ENCODE measurements at regions not wholly inside any gene's neighbourhood (a gene's known extent, or its start where the extent isn't known, plus 50 kb on each side); places are given as distances from the start of the nearest gene placed in this dataset.

- no peak for DNase-seq
Observed at GRCh38 chr22:49583341-49583740, 244.3 kb downstream of the BRD1 start.

- no peak for DNase-seq
Observed at GRCh38 chr22:49582678-49583077, 245.0 kb downstream of the BRD1 start.

DNA sequence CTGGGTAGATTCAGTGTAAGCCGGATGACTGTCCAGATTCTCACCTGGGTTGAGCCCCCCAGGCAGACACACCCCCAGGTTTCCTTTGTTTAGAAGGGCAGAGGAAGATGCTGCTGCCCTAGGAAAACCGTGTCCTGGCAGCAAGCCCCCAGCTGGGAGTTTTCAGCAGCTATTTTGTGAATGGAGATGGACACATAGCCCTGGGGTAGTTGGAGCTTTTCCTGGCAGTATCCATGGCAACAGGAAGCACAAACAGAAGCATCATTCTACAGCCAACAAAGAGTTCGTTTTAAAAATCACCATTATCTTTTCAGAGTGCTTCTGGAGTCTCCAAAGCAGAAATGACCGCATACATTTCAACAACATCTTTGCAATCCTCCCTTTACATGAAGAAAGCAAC lies 245.5 kb downstream of the BRD1 start:
- DNase-seq, result no peak

- DNase-seq, result no peak
Observed at GRCh38 chr22:49580024-49580423, 247.6 kb downstream of the BRD1 start.

- DNase-seq, result no peak
Observed at GRCh38 chr22:49577168-49578060, 250.3 kb downstream of the BRD1 start.

DNA sequence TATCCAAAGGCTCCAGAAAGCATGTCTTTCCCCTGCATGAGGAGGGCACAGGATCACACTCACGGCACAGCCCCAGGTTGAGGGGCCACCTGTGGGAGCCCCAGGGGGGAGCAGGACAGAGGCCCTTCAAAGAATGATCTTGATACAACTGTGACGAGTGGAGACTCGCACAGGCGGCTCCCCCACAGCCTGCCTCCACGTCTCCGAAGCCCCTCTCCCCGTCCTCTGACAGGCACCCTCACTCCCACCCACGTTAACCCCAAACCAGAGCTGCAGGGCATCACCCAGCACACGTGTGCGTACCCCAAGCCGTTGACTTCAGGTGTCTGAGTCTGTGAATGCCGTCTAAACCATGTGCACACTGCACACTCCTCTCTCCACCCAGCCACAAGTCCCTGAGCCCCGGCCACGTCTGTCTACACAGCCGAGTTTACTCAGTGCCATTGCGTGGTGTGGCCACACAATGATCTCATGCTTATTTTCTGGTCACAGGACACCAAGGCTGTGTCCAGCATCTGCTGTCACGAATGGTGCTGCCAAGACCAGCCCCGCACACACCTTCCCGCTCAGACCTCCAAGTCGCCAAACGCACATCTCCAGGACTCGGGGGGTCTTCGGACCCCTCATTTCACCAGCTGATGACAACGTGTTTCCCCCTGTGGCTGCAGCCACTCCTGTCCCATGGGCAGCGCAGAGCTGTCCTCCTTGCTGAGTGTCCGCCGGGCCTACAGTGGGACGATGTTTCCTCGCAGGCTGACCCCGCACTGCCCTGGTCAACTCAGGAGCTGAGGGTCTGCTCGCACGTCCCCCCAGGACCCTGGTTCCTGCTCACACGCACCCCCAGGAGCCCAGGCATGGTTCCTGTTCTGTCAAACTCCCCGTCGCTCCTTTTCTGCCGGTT lies 251.2 kb downstream of the BRD1 start:
- no peak for DNase-seq

DNA sequence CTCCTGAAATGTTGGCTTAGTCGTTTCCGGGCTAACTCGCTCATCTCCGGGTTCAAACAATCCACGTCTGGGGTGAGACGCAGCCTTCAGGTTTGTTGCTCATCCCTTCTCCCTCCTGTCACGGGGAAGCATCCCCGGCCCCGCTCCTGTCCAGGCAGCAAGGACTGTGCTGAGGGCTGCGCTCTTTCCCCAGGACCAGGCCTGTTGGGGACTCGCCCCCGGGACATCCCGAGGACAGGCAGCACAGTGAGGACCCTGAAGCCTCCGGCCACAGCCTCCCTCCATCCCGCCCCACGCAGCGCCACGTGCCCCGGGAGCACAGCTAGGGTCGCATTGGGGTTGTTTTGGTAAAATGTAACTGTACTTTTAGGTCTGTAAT lies 252.0 kb downstream of the BRD1 start:
- no peak for DNase-seq

GRCh38 chr22:49574881-49575702 lies 252.6 kb downstream of the BRD1 start:
- no peak for DNase-seq

GRCh38 chr22:49574205-49574880 lies 253.3 kb downstream of the BRD1 start:
- DNase-seq, result no peak

- no peak for DNase-seq
Observed at GRCh38 chr22:49573109-49573765, 254.4 kb downstream of the BRD1 start.

DNA sequence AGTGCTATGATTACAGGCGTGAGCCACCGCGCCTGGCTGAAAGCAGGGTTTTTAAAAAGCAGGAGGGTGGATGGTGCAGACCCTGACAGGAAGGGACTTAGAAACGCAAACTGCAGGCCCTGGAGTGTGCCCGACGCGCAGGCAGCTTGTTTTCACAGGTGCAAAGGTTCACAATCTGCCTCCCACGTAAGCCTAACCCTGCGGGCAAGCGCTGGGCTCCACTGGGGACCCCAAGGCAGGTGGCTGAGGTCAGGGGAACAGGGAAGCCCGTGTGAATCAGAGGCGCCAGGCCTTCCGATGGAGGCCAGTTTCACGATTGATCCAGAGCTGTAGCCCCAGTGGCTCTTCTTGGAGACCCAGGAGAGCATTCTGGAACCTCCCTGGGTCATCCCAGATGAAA lies 256.3 kb downstream of the BRD1 start:
- DNase-seq, result no peak

DNA sequence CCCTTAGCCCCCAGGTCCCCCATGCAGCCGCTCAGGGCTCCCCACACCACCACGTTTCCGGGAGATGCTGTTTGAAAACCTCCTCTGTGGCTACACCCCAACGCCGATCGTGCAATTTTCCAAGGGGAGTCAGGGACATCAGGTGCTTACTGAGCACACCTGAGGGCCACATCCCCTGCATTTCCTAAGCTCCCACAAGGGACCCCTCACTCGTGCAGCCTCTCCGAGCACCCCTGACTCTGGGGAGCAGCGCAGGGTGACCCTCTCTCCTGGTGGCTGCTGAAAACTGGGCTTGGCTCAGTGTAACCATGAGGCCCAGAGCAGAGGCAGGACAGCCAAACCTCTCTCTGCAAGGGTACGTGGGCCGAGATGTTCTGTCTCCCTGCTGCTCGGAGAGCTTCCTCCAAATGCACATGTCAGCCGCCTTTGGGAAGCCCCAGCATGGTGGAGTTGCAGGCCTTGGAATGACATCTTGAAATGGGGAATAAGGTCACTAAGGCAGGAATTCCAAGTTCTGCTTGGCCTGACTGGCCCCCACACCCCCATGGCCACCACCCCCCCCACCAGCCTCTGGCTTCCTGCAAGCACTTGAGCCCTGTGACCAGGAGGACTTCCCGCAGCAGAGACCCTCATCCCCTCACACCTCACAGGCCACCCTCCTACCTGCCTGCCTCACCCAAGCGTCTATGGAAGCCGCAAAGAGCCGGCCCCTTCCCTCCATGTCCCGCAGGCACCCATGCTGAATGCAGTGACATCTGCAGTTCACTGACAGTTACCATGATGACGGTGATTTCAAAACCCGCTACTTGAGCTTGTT lies 257.4 kb downstream of the BRD1 start:
- no peak for DNase-seq

DNA sequence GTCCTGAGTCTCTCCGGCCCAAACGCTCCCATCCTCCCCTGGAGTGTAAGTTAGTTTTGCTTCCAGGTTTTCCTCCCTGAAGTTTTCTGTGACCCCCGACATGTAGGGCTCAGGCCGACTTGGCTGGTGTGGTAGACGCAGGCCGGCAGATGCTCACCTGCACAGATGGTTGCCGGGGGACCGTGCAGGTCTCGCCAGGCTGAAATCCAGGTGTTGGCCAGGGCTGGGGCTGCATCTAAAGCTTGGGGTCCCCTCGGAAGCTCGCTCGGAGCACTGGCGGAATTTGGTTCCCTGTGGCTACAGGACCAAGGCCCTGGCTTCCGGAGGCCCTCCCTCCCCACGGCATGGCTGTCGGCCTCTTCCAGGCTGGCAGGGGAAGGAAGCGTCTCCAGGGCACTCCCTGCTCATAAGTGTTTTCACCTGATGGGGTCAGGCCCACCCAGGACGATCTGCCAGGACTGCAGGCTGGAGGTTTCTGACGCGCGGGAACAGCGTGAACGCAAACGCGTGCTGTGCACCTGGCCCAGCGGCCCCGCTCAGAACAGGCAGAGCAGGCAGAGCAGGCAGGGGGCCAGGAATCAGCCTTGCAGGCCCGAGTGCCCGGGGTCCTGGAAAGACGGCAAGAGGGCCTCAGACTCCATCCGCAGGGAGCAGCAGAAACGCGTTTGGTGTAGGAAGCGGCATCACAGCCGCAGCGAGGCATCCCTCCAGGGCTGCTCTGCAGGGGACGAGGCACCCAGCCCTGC lies 258.2 kb downstream of the BRD1 start:
- no peak for DNase-seq

GRCh38 chr22:49568751-49569285 lies 258.9 kb downstream of the BRD1 start:
- no peak for DNase-seq

DNA sequence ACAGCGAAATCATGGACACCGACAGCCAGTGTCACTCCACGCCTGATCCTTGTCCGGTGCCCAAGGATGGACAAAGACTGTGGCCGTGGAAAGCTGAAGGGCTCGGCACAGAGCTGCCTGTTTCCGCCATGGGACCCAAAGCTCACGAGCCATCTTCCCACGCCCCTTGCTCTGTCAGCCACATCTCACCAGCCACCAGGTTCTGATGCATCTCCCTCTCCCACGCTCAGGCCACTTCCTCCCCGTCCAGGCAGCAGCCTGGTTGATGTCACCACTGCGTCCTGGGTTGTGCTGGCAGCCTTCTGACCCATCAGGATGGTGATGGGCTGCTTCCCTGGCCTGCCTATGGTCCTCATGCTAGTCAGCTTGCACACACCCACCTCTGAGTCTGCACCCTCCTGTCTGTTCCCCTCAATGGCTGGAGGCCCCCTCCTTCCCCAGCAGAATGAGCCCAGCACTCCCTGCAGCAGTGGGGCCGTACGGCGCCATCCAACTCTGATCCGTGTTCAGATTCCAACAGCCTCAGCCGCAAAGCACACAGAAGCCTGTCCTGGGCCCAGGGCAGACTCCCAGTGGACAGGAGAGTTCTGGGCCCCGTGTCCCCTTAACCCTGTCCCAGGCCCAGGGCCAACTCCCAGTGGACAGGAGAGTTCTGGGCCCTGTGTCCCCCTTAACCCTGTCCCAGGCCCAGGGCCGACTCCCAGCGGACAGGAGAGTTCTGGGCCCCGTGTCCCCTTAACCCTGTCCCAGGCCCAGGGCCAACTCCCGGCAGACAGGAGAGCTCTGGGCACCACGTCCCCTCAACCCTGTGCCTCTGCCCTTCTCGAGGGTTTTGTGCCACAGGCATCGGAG lies 259.5 kb downstream of the BRD1 start:
- DNase-seq, result no peak

- DNase-seq, result no peak
Observed at GRCh38 chr22:49566693-49567092, 261.0 kb downstream of the BRD1 start.

- DNase-seq, result no peak
Observed at GRCh38 chr22:49566141-49566541, 261.5 kb downstream of the BRD1 start.

DNA sequence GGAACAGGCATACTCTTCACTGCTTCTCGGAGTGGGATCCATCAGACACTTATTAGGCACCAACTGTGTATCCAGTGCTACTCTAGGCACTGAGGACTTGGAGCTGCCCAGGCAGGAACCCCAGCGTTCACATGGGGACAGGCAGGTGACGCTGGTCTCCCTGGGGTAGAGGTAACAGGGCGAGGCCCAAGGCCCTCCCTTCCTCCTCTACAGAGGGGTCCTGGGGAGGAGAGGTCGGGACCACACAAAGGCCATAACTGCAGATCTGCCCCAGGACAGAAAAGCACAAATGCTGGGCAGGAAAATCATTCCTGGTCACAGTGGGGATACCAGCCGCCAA lies 262.2 kb downstream of the BRD1 start:
- DNase-seq, result no peak

Measured in NCI-H187 (cell line).